GM21717 (cell line): ENCODE measurements at regions not wholly inside any gene's neighbourhood (a gene's known extent, or its start where the extent isn't known, plus 50 kb on each side); places are given as distances from the start of the nearest gene placed in this dataset.
"Not testable (repeated sequence)": the region's sequence is repeated elsewhere in the genome, so short reads cannot be mapped to it uniquely, and the experiment has no call there.

Experiments
- ATAC-seq: cut with Tn5 transposase; IDR thresholded peaks from one replicate; pipeline ENCODE4 v1.9.1; 2021; ENCODE audit warnings: mild to moderate bottlenecking, moderate library complexity; ENCODE audit not compliant: unreplicated experiment

GRCh38 chr6:11851387-11851786 lies 72.8 kb upstream of the ADTRP start:
- no peak for ATAC-seq

DNA sequence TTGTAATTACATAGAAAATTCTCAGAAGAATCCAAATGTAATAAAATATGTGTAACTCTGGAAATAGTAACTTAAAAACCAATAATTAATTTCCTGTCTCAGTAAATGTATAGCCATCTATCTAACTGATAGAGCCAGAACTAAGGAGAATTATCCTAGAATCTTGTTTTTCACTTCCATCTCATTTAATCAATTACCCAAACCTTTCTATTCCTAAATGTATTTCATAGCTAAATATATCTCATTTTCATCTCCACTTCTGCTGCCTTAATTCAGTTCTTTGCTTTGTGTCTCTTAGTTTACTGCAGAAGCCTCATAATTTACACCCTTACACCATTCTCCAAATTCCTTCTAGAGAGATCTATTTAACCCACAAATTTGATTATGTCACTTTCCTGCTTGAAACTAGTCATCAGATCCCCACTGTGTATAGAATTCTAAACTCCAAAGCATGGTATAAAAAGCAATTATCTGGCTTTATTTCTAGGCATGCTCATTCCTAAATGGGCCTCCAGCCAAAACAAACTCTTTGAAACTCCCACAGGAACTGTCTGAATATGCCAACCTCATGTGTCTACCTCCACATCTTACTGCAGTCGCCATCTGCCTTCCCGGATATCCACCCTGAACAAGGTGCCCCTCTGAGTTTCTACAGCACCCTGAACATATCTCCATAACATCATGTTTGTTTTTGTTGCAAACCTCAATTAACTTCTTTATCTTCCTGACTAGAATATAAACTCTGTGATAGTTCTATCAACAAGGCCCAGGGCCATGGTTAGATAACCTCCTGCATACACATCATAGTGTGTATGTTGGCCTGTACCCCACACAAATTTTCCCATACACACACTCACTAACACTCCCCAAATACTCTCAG lies 70.5 kb upstream of the ADTRP start:
- no peak for ATAC-seq

DNA sequence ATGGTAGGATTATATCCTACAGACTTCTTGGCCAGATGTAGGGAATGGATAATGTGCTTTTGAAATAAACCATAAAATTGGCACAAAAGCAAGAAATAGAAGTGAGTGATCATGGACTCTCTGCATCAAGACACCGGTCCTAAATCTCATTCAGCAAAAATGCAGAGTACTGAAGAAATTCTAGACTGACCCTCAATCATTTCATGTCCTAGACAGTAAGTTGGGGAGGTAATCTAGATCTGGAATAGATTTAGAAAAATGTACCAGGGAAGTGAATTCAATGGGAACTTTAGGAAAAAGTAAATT lies 69.7 kb upstream of the ADTRP start:
- ATAC-seq: no peak

- no peak for ATAC-seq
Observed at GRCh38 chr6:11847515-11848345, 69.1 kb upstream of the ADTRP start.

GRCh38 chr6:11847068-11847467 lies 68.5 kb upstream of the ADTRP start:
- ATAC-seq: not testable (repeated sequence)

GRCh38 chr6:11845664-11846577 lies 67.3 kb upstream of the ADTRP start:
- ATAC-seq: no peak

DNA sequence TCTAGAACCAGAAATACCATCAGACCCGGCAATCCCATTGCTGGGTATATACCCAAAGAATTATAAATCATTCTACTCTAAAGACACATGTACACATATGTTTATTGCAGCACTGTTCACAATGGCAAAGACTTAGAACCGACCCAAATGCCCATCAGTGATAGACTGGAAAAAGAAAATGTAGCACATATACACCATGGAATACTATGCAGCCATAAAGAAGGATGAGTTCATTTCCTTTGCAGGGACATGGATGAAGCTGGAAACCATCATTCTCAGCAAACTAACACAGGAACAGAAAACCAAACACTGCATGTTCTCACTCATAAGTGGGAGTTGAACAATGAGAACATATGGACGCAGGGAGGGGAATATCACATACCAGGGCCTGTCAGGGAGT lies 64.2 kb upstream of the ADTRP start:
- ATAC-seq: not testable (repeated sequence)

- ATAC-seq: no peak
Observed at GRCh38 chr6:11835065-11835464, 56.5 kb upstream of the ADTRP start.

GRCh38 chr6:11833626-11834592 lies 55.3 kb upstream of the ADTRP start:
- peak; percentile 56 for ATAC-seq

DNA sequence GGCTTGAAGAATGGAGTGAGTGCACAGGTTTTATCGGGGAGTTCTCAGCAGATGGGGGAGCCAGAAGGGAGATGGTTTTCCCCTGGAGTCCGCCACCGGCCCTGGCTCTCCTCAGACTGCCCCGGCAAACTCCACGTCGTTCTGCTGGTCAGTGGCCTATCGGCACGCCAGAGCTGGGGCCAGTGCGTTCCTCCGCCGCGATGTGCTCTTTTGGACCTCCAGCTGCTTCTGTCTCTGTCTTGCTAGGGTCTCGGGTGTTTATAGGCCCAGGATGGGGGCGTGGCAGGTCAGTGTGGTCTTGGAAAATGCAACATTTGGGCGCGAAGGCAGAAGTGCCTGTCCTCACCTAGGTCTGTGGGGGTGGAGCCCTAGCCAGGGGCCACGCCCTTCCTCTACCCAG lies 53.0 kb upstream of the ADTRP start:
- ATAC-seq: no peak

DNA sequence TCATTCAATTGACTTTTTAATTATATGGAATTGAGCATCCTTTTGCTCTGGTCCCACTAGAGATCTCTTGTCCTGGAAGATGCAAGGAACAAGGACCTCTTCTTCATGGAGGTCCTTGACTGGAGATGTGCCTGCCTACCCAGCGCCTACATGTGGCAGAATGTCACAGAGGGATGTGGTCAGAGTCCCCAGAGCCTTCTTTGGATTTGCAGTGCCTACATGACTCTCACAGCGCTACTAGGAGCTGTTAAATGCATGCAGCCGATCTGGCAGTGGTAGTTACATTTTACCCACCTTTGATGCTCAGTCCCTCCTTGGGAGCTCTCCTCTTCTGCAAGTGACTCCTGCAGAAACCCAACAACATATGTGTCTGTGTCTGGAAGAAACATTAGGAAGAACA lies 51.9 kb upstream of the ADTRP start:
- ATAC-seq: no peak

DNA sequence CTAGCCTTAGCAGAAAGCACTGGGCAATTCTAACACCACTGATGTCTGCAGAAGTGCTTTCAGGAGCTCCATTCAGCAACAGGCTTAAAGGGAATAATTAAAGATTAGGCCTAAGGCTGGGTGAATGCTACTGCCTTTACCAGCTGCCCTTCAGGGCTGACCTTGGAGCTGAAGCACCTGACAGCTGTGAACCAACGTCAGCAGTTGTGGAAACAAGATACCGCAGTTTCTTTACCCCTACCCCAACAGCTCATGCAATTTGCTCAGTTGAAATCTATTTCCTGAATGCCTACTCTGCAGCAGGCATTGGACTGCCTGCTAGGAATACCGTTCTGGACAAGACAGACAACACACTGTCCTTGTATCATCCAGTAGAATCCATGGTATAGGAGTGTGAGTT lies 51.5 kb upstream of the ADTRP start:
- no peak for ATAC-seq

DNA sequence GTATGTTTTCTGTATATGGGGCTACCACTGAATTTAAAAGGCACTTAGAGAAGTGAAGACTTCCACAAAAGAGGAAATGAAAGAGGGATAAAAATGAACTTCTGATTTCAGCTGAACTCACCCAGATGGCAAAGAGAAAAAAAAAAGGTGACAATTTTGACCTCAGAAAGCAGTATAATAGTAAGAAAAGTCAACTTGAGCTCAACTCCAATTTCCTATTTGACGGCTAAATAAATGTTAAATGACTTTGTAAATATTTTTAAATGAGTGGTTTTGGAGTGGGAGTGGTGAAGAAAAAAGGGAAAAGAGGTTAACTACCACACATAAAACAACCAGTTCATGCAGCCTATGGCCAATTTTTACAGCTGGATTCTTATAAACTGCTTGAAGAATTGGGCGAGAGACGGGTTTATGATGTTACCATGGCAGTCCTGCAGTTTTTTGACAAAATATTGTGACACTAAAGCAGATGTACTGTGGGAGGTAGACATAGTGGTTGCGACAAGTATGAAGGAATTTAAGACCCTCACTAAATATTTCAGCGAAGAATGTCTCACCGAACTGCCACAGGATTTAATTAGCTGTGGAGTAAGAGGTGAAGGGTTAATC lies 49.8 kb upstream of the ADTRP start:
- no peak for ATAC-seq
